Neural cell (in vitro differentiated cells): ENCODE measurements at regions not wholly inside any gene's neighbourhood (a gene's known extent, or its start where the extent isn't known, plus 50 kb on each side); places are given as distances from the start of the nearest gene placed in this dataset.

Experiments
- H2AFZ ChIP-seq: fragments of 200-600, 300-800 bp; sonication (generic), shearing (Covaris generic); 2 replicates; pipeline ENCODE4 v1.6.0; 2014; ENCODE audit warnings: low read depth, mild to moderate bottlenecking, antibody characterized with exemption, low read length, moderate library complexity
- H3F3A ChIP-seq: fragments of 200-600 bp; shearing (Covaris generic); 2 replicates; pipeline ENCODE4 v1.6.1; 2016; ENCODE audit warnings: mild to moderate bottlenecking, moderate library complexity, mixed read lengths, antibody characterized with exemption, low read length; ENCODE audit not compliant: insufficient read depth, poor library complexity, severe bottlenecking
- H3K27ac ChIP-seq: fragments of 200-600, 300-800 bp; sonication (generic), shearing (Covaris generic); 2 replicates; pipeline ENCODE4 v1.5.1; 2014; ENCODE audit warnings: mild to moderate bottlenecking, low read length, moderate library complexity
- H3K27me3 ChIP-seq: fragments of 300-800, 200-600 bp; sonication (generic), shearing (Covaris generic); 2 replicates; pipeline ENCODE4 v1.6.0; 2014; ENCODE audit warnings: mild to moderate bottlenecking, low read depth, low read length, moderate library complexity; ENCODE audit not compliant: insufficient read depth
- H3K36me3 ChIP-seq: fragments of 300-800, 200-600 bp; sonication (generic), shearing (Covaris generic); 2 replicates; pipeline ENCODE4 v1.5.1; 2014; ENCODE audit warnings: mild to moderate bottlenecking, antibody characterized with exemption, low read length, moderate library complexity; ENCODE audit not compliant: insufficient read depth
- H3K4me2 ChIP-seq: fragments of 300-800, 200-600 bp; sonication (generic), shearing (Covaris generic); 2 replicates; pipeline ENCODE4 v1.6.0; 2014; ENCODE audit warnings: mild to moderate bottlenecking, low read length
- H3K4me3 ChIP-seq: fragments of 300-800, 200-600 bp; sonication (generic), shearing (Covaris generic); 2 replicates; pipeline ENCODE4 v1.5.1; 2014; ENCODE audit warnings: mild to moderate bottlenecking, low read length, moderate library complexity
- H3K79me2 ChIP-seq: fragments of 200-600 bp; shearing (Covaris generic); replicated peaks from 2 replicates; pipeline ENCODE4 v1.6.0; 2014; ENCODE audit warnings: mild to moderate bottlenecking, low read length, moderate library complexity; ENCODE audit not compliant: insufficient read depth
- H3K9ac ChIP-seq: fragments of 300-800, 200-600 bp; sonication (generic), shearing (Covaris generic); 2 replicates; pipeline ENCODE4 v1.6.1; 2016; ENCODE audit warnings: mild to moderate bottlenecking, low read length, mixed read lengths
- H3K9me2 ChIP-seq: fragments of 200-600 bp; shearing (Covaris generic); 2 replicates; pipeline ENCODE4 v1.6.1; 2016; ENCODE audit warnings: mild to moderate bottlenecking, low read length, mixed read lengths; ENCODE audit not compliant: insufficient read depth
- H3K9me3 ChIP-seq: fragments of 200-600, 300-800 bp; sonication (generic), shearing (Covaris generic); 2 replicates; pipeline ENCODE4 v1.6.1; 2016; ENCODE audit warnings: mild to moderate bottlenecking, mixed run types, low read length, moderate library complexity, mixed read lengths
- H4K20me1 ChIP-seq: fragments of 200-600 bp; shearing (Covaris generic); 2 replicates; pipeline ENCODE4 v1.6.1; 2016; ENCODE audit warnings: mild to moderate bottlenecking, mixed run types; ENCODE audit not compliant: insufficient read depth
- EP300 ChIP-seq: fragments of 450-650 bp; conservative IDR thresholded peaks from 2 replicates; pipeline ENCODE4 v1.6.1; 2014; ENCODE audit warnings: antibody characterized with exemption, mild to moderate bottlenecking, moderate library complexity; ENCODE audit not compliant: poor library complexity, severe bottlenecking
- EZH2 ChIP-seq: fragments of 200-600, 300-800 bp; shearing (Covaris generic), sonication (generic); IDR thresholded peaks from 2 replicates; pipeline ENCODE4 v1.6.1; 2014; ENCODE audit warnings: antibody characterized with exemption, low read length, borderline replicate concordance, mild to moderate bottlenecking; ENCODE audit not compliant: insufficient read depth, poor library complexity, severe bottlenecking
- MXI1 ChIP-seq: fragments of 450-650 bp; conservative IDR thresholded peaks from 2 replicates; pipeline ENCODE4 v1.6.1; 2014; ENCODE audit warnings: antibody characterized with exemption, mild to moderate bottlenecking; ENCODE audit not compliant: poor library complexity, severe bottlenecking
- POLR2AphosphoS5 ChIP-seq: IDR thresholded peaks from 2 replicates; pipeline ENCODE4 v1.6.1; 2012
- RAD21 ChIP-seq: fragments of 450-650 bp; conservative IDR thresholded peaks from 2 replicates; pipeline ENCODE4 v1.6.1; 2014; ENCODE audit warnings: antibody characterized with exemption, mild to moderate bottlenecking, moderate library complexity
- SMC3 ChIP-seq: fragments of 450-650 bp; conservative IDR thresholded peaks from 2 replicates; pipeline ENCODE4 v1.6.1; 2014; ENCODE audit warnings: antibody characterized with exemption, mild to moderate bottlenecking, moderate library complexity; ENCODE audit not compliant: poor library complexity
- TAF1 ChIP-seq: IDR thresholded peaks from 2 replicates; pipeline ENCODE4 v1.6.1; 2012; ENCODE audit warnings: low read depth
- TF ChIP-seq, protein P1 (sequence below): IDR thresholded peaks from 2 replicates; pipeline ENCODE4 v1.6.1; 2012; ENCODE audit warnings: borderline replicate concordance
- TF ChIP-seq, protein P2 (sequence below): fragments of 450-650 bp; IDR thresholded peaks from 2 replicates; pipeline ENCODE4 v1.5.1; 2014; ENCODE audit warnings: antibody characterized with exemption, mild to moderate bottlenecking, moderate library complexity; ENCODE audit not compliant: poor library complexity, severe bottlenecking

DNA sequence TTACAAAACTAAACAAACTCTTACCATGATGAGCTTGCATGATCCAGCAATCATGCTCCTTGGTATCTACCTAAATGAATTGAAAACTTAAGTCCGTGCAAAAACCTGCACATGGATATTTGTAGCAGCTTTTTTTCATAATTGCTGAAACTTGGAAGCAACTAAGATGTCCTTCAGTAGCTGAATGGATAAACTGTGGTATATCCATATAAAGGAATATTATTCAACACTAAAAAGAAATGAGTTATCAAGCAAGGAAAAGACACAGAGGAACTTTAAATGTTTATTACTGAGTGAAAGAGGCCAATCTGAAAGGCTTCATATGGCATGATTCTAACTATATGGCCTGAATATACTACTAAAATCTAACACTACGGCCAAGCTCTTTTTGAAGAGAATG lies 139.1 kb upstream of the ZNF608 start:
- no peaks in the 10 kb centered on the region for H4K20me1 ChIP-seq
- H3K4me3 ChIP-seq, result no peak overlapping the region
- H3K27ac ChIP-seq, result no peak overlapping the region
- TF ChIP-seq EP300 (no peak), TAF1 (no peak), SMC3 (no peak), MXI1 (no peak), POLR2AphosphoS5 (no peak), EZH2 (no peak), RAD21 (no peak)
- TF ChIP-seq, protein P1, sequence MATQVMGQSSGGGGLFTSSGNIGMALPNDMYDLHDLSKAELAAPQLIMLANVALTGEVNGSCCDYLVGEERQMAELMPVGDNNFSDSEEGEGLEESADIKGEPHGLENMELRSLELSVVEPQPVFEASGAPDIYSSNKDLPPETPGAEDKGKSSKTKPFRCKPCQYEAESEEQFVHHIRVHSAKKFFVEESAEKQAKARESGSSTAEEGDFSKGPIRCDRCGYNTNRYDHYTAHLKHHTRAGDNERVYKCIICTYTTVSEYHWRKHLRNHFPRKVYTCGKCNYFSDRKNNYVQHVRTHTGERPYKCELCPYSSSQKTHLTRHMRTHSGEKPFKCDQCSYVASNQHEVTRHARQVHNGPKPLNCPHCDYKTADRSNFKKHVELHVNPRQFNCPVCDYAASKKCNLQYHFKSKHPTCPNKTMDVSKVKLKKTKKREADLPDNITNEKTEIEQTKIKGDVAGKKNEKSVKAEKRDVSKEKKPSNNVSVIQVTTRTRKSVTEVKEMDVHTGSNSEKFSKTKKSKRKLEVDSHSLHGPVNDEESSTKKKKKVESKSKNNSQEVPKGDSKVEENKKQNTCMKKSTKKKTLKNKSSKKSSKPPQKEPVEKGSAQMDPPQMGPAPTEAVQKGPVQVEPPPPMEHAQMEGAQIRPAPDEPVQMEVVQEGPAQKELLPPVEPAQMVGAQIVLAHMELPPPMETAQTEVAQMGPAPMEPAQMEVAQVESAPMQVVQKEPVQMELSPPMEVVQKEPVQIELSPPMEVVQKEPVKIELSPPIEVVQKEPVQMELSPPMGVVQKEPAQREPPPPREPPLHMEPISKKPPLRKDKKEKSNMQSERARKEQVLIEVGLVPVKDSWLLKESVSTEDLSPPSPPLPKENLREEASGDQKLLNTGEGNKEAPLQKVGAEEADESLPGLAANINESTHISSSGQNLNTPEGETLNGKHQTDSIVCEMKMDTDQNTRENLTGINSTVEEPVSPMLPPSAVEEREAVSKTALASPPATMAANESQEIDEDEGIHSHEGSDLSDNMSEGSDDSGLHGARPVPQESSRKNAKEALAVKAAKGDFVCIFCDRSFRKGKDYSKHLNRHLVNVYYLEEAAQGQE, result no peak
- TF ChIP-seq, protein P2, sequence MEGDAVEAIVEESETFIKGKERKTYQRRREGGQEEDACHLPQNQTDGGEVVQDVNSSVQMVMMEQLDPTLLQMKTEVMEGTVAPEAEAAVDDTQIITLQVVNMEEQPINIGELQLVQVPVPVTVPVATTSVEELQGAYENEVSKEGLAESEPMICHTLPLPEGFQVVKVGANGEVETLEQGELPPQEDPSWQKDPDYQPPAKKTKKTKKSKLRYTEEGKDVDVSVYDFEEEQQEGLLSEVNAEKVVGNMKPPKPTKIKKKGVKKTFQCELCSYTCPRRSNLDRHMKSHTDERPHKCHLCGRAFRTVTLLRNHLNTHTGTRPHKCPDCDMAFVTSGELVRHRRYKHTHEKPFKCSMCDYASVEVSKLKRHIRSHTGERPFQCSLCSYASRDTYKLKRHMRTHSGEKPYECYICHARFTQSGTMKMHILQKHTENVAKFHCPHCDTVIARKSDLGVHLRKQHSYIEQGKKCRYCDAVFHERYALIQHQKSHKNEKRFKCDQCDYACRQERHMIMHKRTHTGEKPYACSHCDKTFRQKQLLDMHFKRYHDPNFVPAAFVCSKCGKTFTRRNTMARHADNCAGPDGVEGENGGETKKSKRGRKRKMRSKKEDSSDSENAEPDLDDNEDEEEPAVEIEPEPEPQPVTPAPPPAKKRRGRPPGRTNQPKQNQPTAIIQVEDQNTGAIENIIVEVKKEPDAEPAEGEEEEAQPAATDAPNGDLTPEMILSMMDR, result no peak
- no peaks in the 10 kb centered on the region for H3F3A ChIP-seq
- H3K9me2 ChIP-seq, result no peaks in the 10 kb centered on the region
- no peaks in the 10 kb centered on the region for H3K9me3 ChIP-seq
- H2AFZ ChIP-seq, result no peak overlapping the region
- no peaks in the 10 kb centered on the region for H3K79me2 ChIP-seq
- no peaks in the 10 kb centered on the region for H3K36me3 ChIP-seq
- H3K9ac ChIP-seq, result no peak overlapping the region
- no peaks in the 10 kb centered on the region for H3K27me3 ChIP-seq
- no peak overlapping the region for H3K4me2 ChIP-seq

DNA sequence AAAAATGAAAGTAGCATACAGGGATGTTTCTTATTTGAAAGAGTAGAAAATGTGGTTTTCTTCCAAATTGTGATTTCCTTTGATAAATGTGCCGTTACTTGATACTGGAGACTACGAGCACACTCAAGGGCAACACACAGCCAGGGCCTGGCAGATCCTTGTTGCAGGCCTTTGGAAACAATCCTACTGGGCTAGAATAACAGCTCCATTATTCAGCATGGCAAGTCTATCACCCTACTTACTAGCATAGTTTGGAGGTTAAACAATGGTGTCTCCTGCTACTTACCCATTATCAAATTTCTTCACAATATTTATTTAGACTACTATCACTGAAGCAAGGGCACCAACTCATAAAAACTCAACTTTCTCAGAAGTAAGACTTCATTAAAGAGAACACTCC lies 140.8 kb upstream of the ZNF608 start:
- TF ChIP-seq RAD21, result no peak
- no peak for TF ChIP-seq POLR2AphosphoS5
- TF ChIP-seq, protein P2, result no peak
- no peak for TF ChIP-seq EZH2
- TF ChIP-seq EP300, result no peak
- TF ChIP-seq MXI1, result no peak
- no peak for TF ChIP-seq TAF1
- TF ChIP-seq, protein P1, result no peak
- no peak for TF ChIP-seq SMC3
- H4K20me1 ChIP-seq, result no peaks in the 10 kb centered on the region
- H3K36me3 ChIP-seq, result no peaks in the 10 kb centered on the region
- no peaks in the 10 kb centered on the region for H3K9me2 ChIP-seq
- no peak overlapping the region for H2AFZ ChIP-seq
- no peaks in the 10 kb centered on the region for H3K9me3 ChIP-seq
- no peak overlapping the region for H3K27ac ChIP-seq
- no peaks in the 10 kb centered on the region for H3K27me3 ChIP-seq
- H3F3A ChIP-seq, result no peaks in the 10 kb centered on the region
- no peak overlapping the region for H3K4me2 ChIP-seq
- no peak overlapping the region for H3K4me3 ChIP-seq
- no peak overlapping the region for H3K9ac ChIP-seq
- H3K79me2 ChIP-seq, result no peaks in the 10 kb centered on the region
